Glutamatergic neuron (in vitro differentiated cells): ENCODE measurements at regions not wholly inside any gene's neighbourhood (a gene's known extent, or its start where the extent isn't known, plus 50 kb on each side); places are given as distances from the start of the nearest gene placed in this dataset.

ENCODE experiments used
- DNase-seq: peaks from one replicate; pipeline ENCODE4 v3.0.0; 2022
- H3K27ac Mint-ChIP-seq: one replicate; pipeline ENCODE4 v1.8.0; 2020; ENCODE audit warnings: mild to moderate bottlenecking, mixed read lengths, inconsistent platforms; ENCODE audit not compliant: unreplicated experiment
- H3K27me3 Mint-ChIP-seq: one replicate; pipeline ENCODE4 v1.8.0; 2020; ENCODE audit warnings: mild to moderate bottlenecking, moderate library complexity, mixed read lengths, inconsistent platforms; ENCODE audit not compliant: unreplicated experiment
- H3K36me3 Mint-ChIP-seq: one replicate; pipeline ENCODE4 v1.8.0; 2020; ENCODE audit warnings: mild to moderate bottlenecking, mixed read lengths, inconsistent platforms; ENCODE audit not compliant: unreplicated experiment
- H3K4me1 Mint-ChIP-seq: one replicate; pipeline ENCODE4 v1.8.0; 2020; ENCODE audit warnings: mild to moderate bottlenecking, low read depth, mixed read lengths, inconsistent platforms; ENCODE audit not compliant: unreplicated experiment
- H3K4me3 Mint-ChIP-seq: one replicate; pipeline ENCODE4 v1.8.0; 2020; ENCODE audit warnings: mild to moderate bottlenecking, mixed read lengths, inconsistent platforms; ENCODE audit not compliant: unreplicated experiment
- H3K9me3 Mint-ChIP-seq: one replicate; pipeline ENCODE4 v1.8.0; 2020; ENCODE audit warnings: mild to moderate bottlenecking, moderate library complexity, mixed read lengths, inconsistent platforms; ENCODE audit not compliant: unreplicated experiment
- CTCF ChIP-seq: fragments of 200-600 bp; sonication (generic); IDR thresholded peaks from one replicate; pipeline ENCODE4 v1.5.0; 2021; ENCODE audit not compliant: partially characterized antibody, unreplicated experiment

GRCh38 chr11:122181893-122182292 lies 65.9 kb upstream of the BLID start:
- no peak for TF ChIP-seq CTCF
- DNase-seq, result no peak
- no peaks in the 10 kb centered on the region for H3K27me3 Mint-ChIP-seq
- no peaks in the 10 kb centered on the region for H3K4me1 Mint-ChIP-seq
- H3K27ac Mint-ChIP-seq, result no peak overlapping the region
- H3K9me3 Mint-ChIP-seq, result no peaks in the 10 kb centered on the region
- no peaks in the 10 kb centered on the region for H3K36me3 Mint-ChIP-seq
- no peak overlapping the region for H3K4me3 Mint-ChIP-seq

GRCh38 chr11:122181372-122181771 lies 65.4 kb upstream of the BLID start:
- Mint-ChIP-seq H3K27me3 (no peaks in the 10 kb centered on the region), H3K4me1 (no peaks in the 10 kb centered on the region), H3K27ac (no peak overlapping the region), H3K9me3 (no peaks in the 10 kb centered on the region), H3K36me3 (no peaks in the 10 kb centered on the region), H3K4me3 (no peak overlapping the region)
- no peak for DNase-seq
- TF ChIP-seq CTCF, result no peak

- H3K27ac Mint-ChIP-seq, result no peak overlapping the region
- H3K36me3 Mint-ChIP-seq, result no peaks in the 10 kb centered on the region
- no peak overlapping the region for H3K4me3 Mint-ChIP-seq
- no peak for DNase-seq
- TF ChIP-seq CTCF, result no peak
- no peaks in the 10 kb centered on the region for H3K27me3 Mint-ChIP-seq
- H3K4me1 Mint-ChIP-seq, result no peaks in the 10 kb centered on the region
- H3K9me3 Mint-ChIP-seq, result no peaks in the 10 kb centered on the region
Observed at GRCh38 chr11:122179961-122180834, 64.2 kb upstream of the BLID start.

GRCh38 chr11:122178795-122179194 lies 62.8 kb upstream of the BLID start:
- Mint-ChIP-seq H3K36me3 (no peaks in the 10 kb centered on the region), H3K4me1 (no peaks in the 10 kb centered on the region), H3K9me3 (no peaks in the 10 kb centered on the region), H3K27ac (no peak overlapping the region), H3K4me3 (no peak overlapping the region), H3K27me3 (no peaks in the 10 kb centered on the region)
- DNase-seq, result no peak
- no peak for TF ChIP-seq CTCF

- no peaks in the 10 kb centered on the region for H3K27me3 Mint-ChIP-seq
- no peak for DNase-seq
- no peaks in the 10 kb centered on the region for H3K36me3 Mint-ChIP-seq
- no peaks in the 10 kb centered on the region for H3K4me1 Mint-ChIP-seq
- H3K9me3 Mint-ChIP-seq, result no peaks in the 10 kb centered on the region
- TF ChIP-seq CTCF, result no peak
- no peak overlapping the region for H3K4me3 Mint-ChIP-seq
- H3K27ac Mint-ChIP-seq, result no peak overlapping the region
Observed at GRCh38 chr11:122177238-122177637, 61.2 kb upstream of the BLID start.
